ENCODE measurements at regions not wholly inside any gene's neighbourhood (a gene's known extent, or its start where the extent isn't known, plus 50 kb on each side); places are given as distances from the start of the nearest gene placed in this dataset.

- WGBS (ENCODE audit: missing lambda C conversion rate) = 19% methylated on average over 1 of the region's 1 CpG
- DNase-seq (ENCODE audit: low read depth in 1 of 2, low spot score in 1 of 2) (no peak), ATAC-seq (no peak), FAIRE-seq (no peak)
- POLR2A ChIA-PET = no interaction called here
- no peak for TF ChIP-seq RFX5 (IDR thresholded peaks at IDR 0.05)
- no peak for TF ChIP-seq RCOR1 (IDR thresholded peaks at IDR 0.05; ENCODE audit: low read depth, low read length)
- no peak for TF ChIP-seq BHLHE40 (IDR thresholded peaks at IDR 0.05; ENCODE audit: low read depth, low read length)
- no peak for TF ChIP-seq KDM1A (IDR thresholded peaks at IDR 0.05; ENCODE audit: low read depth)
- TF ChIP-seq ZNF302 (CRISPR knock-in tag; IDR thresholded peaks at IDR 0.05) = no peak
- TF ChIP-seq EP300 (IDR thresholded peaks at IDR 0.05) = no peak
- TF ChIP-seq ZC3H11A (IDR thresholded peaks at IDR 0.05) = no peak
- no peak for TF ChIP-seq HOXA7 (CRISPR knock-in tag; IDR thresholded peaks at IDR 0.05)
- no peaks in the 10 kb centered on the region for H3K4me1 ChIP-seq
- H3K9me3 ChIP-seq = no peaks in the 10 kb centered on the region
- no peak overlapping the region for H3K4me2 ChIP-seq
- CTCF ChIA-PET = no interaction called here
- no peak overlapping the region for H3K27ac ChIP-seq
- H3K4me3 ChIP-seq = no peak overlapping the region
Measured at GRCh38 chr4:135365065-135365464, 1163.5 kb upstream of the PABPC4L start.

- Histone ChIP-seq H3K4me3 (no peak overlapping the region), H3K9me3 (no peaks in the 10 kb centered on the region), H3K4me1 (no peaks in the 10 kb centered on the region), H3K27ac (no peak overlapping the region), H3K4me2 (no peak overlapping the region)
- no peak for TF ChIP-seq E2F6 (IDR thresholded peaks at IDR 0.05; ENCODE audit: borderline replicate concordance, low read depth)
- TF ChIP-seq FOSB (CRISPR knock-in tag; IDR thresholded peaks at IDR 0.05) = no peak
- TF ChIP-seq KDM1A (IDR thresholded peaks at IDR 0.05; ENCODE audit: low read depth) = no peak
- TF ChIP-seq GATA3 (IDR thresholded peaks at IDR 0.05; ENCODE audit: borderline replicate concordance) = no peak
- no peak for TF ChIP-seq HES2 (IDR thresholded peaks at IDR 0.05)
- no peak for TF ChIP-seq MYC (IDR thresholded peaks at IDR 0.05; ENCODE audit: borderline replicate concordance, low read length)
- TF ChIP-seq JUNB (IDR thresholded peaks at IDR 0.05) = no peak
- no peak for TF ChIP-seq NPAS2 (CRISPR knock-in tag; IDR thresholded peaks at IDR 0.05; ENCODE audit: borderline replicate concordance)
- TF ChIP-seq RARB (CRISPR knock-in tag; IDR thresholded peaks at IDR 0.05) = no peak
- no peak for TF ChIP-seq ESRRA (IDR thresholded peaks at IDR 0.05; ENCODE audit: borderline replicate concordance, low read length)
- TF ChIP-seq MAZ (IDR thresholded peaks at IDR 0.05; ENCODE audit: borderline replicate concordance, low read depth, low read length) = no peak
- TF ChIP-seq HOXB5 (CRISPR knock-in tag; IDR thresholded peaks at IDR 0.05) = no peak
- no peak for TF ChIP-seq CHD4 (IDR thresholded peaks at IDR 0.05; ENCODE audit: borderline replicate concordance)
- no peak for TF ChIP-seq ZSCAN20 (CRISPR knock-in tag; IDR thresholded peaks at IDR 0.05)
- ATAC-seq (no peak), FAIRE-seq (no peak), DNase-seq (ENCODE audit: low read depth in 1 of 2, low spot score in 1 of 2) (no peak)
- CTCF ChIA-PET = no interaction called here
- POLR2A ChIA-PET = no interaction called here
- 79% methylated on average over 1 of the region's 1 CpG for WGBS (ENCODE audit: missing lambda C conversion rate)
Measured at GRCh38 chr4:135359128-135359527, 1157.5 kb upstream of the PABPC4L start.

GRCh38 chr4:135357091-135357490 is 1155.5 kb upstream of the PABPC4L start:
- POLR2A ChIA-PET = no interaction called here
- Histone ChIP-seq H3K27ac (no peak overlapping the region), H3K9me3 (no peaks in the 10 kb centered on the region), H3K4me3 (no peak overlapping the region), H3K4me1 (no peaks in the 10 kb centered on the region), H3K4me2 (no peak overlapping the region)
- CTCF ChIA-PET = no interaction called here
- no peak for FAIRE-seq
- no peak for DNase-seq (ENCODE audit: low read depth in 1 of 2, low spot score in 1 of 2)
- ATAC-seq = no peak
- no peak for TF ChIP-seq SMC3 (IDR thresholded peaks at IDR 0.05)
- no peak for TF ChIP-seq CTCF (IDR thresholded peaks at IDR 0.05)
- no peak for TF ChIP-seq ZSCAN20 (CRISPR knock-in tag; IDR thresholded peaks at IDR 0.05)
- TF ChIP-seq MYC (IDR thresholded peaks at IDR 0.05; ENCODE audit: borderline replicate concordance, low read length) = no peak
- no peak for TF ChIP-seq TFCP2L1 (CRISPR knock-in tag; IDR thresholded peaks at IDR 0.05)
- 77% methylated on average over 1 of the region's 1 CpG for WGBS (ENCODE audit: missing lambda C conversion rate)

Data from A549 (cell line).